UCSD-AML1 (cell line): ENCODE measurements at regions not wholly inside any gene's neighbourhood (a gene's known extent, or its start where the extent isn't known, plus 50 kb on each side); places are given as distances from the start of the nearest gene placed in this dataset.

Source experiments
- DNase-seq: peaks from one replicate; lab custom pipeline; 2025; ENCODE audit not compliant: unreplicated experiment; lab: John Stamatoyannopoulos, UW

DNA sequence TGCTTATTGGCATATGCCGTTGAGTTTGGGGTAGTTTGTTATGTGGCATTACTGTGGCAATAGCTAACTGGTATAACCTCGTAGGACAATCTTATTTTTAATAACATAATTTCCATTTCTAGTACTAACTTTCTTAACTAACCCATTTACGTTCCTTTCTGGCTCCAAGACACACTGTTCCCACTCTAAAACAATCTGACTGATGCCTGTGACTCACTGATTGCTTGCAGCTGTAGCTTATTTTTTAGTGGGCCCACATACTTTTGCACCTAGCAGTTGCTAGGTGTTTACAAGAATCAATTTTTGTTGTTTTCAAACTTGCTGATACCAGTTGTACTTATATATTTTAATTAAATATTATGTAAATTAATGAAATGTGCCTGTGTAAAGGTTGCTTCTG, 52.2 kb downstream of the FAT3 start:
- no peak for DNase-seq

DNA sequence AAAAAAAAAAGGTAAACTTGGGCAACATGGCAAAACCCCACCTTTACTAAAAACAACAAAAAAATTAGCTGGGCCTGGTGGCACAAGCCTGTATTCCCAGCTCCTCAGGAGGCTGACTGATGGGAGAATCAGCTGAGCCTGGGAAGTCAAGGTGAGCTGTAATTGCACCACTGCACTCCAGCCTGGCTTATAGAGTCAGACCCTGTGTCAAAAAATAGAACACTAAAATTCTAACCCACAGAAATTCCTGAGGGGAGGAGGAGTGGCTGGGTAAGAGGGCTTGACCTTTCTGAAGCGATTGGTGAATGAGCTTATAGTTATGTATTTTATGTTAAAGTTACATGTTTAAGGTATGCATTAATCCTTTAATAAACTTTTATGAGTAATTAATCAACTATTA, 53.3 kb downstream of the FAT3 start:
- no peak for DNase-seq

DNA sequence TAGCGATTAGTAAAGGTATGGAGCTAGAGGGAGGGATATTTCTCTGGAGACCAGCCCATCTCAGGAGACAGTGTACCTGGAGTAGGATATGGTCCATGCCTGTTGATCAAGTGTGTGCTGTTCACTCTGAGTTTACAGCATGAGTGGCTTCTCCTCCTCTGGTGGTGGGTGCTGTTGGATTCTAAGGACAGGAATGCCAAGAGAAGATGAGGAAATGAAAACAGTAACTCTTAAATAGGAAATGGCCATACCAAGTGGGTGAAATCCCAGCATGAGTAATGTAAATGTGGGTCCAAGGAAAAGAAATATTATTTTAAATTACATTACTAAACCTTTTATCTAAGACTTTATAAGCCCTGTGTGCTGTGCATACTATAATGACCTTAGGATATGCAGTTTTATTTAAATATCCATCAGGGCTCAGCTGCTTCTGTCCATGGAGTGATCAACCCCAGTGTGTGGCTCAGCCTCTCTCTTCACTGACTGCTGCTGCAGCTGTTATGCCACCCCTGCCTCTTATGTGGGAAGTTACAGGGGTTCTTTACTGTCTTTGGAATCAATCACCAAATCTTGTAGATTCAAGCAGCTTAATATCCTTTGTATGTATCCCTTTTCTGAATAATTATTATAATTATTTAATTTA, 54.3 kb downstream of the FAT3 start:
- DNase-seq, result no peak

DNA sequence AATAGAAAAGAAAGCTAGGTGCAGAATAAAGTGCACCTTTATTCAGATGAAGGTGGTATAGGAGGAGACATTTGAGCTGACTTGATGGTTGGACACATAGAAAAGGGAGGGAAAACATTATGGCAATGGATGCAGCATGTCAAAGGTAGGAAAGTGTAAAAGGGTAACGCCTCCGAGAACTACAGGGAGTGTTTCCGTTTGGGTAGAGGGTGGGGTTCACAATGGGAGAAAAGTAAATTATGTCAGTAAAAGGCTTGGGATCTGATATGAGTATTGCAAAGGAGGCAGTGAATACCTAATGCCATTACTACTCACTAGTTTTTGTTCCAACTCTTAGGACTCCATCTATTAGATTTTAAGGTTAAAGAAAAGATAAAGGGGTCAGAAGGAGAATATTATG, 59.5 kb downstream of the FAT3 start:
- DNase-seq, result no peak

- DNase-seq, result no peak
Measured at GRCh38 chr11:92284558-92284957, 59.9 kb downstream of the FAT3 start.

DNA sequence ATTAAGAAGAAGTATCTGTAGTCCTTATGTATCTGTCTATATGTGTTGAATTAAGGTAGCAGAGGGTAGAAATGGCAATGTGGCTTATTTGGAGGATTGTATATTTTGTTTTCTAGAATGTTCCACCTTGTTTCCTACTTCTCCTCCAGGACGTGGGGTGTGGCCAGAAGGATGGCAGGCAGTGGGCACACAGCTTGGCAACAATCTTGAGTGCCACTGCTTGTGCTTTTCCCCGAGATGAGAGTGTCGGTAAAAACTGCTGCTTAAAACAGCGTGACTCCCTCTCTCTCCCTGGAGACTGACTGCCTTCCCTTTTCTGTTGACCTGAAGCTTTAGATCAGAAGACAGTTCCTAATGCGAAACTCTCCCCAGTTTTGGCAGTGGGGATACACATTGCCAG, 61.2 kb downstream of the FAT3 start:
- DNase-seq, result no peak

DNA sequence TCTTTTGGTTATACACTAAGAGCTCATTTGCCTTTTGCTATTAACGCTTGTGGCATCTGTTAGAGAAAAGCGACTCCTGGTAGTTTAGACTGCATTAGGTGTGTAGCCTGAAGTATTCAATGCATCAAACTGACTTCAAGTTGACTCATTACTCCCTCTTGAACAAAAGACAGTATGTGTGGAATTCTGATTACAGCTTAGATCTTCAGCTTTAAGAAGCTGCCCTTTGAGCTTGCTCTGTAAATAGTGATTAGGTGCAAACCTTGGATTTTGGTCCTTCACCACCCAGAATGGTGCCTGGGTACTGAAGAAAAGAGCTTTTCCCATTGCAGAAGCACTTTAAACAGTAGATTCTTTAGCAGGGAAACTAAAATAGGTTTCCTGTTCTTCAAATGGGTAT, 62.1 kb downstream of the FAT3 start:
- DNase-seq, result no peak

- DNase-seq, result no peak
Measured at GRCh38 chr11:92295175-92296137, 70.8 kb downstream of the FAT3 start.

GRCh38 chr11:92296138-92296515, 71.5 kb downstream of the FAT3 start:
- DNase-seq, result no peak

- DNase-seq, result no peak
Measured at GRCh38 chr11:92297567-92298553, 73.2 kb downstream of the FAT3 start.

GRCh38 chr11:92300876-92301275, 76.3 kb downstream of the FAT3 start:
- no peak for DNase-seq

DNA sequence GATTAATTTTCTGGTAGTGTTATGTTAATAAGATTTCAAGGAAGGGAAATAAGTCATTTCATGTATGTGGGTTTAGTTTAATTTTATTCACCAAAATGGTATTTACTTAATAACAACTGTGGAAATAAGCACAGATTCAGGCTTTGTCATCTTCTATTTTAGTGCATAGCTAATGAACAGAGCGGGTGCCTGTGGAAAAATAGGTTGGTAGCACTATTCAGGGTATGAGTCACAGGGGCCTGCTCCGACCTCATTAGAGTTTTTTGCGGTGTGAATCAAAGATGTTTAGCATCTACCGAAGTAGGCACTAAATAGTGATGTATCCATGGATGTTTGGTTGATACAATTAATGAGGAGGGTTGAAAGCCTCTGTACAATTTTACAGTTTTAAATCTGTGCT, 78.2 kb downstream of the FAT3 start:
- DNase-seq, result no peak

- DNase-seq, result no peak
Measured at GRCh38 chr11:92304271-92304670, 79.7 kb downstream of the FAT3 start.

GRCh38 chr11:92306966-92307510, 82.4 kb downstream of the FAT3 start:
- DNase-seq, result no peak

DNA sequence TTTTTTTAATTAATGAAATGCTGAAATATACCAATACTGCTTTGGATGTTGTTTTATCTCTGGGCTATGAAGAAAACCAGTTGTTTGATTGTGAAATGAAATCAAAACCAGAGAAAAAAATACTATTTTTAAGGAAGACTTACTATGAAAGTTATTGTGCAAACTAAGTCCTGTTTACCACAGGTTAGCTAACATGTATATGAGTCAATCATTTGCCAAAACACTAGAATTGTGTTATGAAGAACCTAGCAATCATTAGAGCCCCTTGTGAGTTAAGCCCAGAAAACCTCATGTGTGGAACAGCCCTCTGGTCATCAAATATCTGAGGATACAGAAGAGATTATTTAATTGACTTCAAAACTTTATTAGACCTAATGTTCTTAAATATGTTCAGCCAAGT, 83.7 kb downstream of the FAT3 start:
- no peak for DNase-seq

- DNase-seq, result no peak
Measured at GRCh38 chr11:92311616-92312449, 87.2 kb downstream of the FAT3 start.

DNA sequence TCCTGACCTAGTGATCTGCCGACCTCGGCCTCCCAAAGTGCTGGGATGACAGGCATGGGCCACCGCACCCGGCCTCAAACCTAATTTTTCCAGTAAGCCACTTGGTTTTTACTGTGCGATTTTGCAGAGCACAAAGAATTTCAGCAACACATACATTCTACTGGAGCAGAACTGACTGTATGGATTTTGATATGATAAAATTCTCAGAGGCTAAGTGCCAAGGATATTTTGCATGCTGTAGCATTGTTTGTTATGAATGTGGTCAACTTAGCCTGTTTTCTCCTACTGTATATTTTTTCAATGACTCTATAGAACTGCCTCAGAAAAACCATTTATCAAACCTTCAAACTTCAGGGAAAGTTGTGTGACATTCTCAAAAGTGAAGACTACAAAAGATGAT, 89.2 kb downstream of the FAT3 start:
- no peak for DNase-seq

- DNase-seq, result no peak
Measured at GRCh38 chr11:92314499-92314898, 89.9 kb downstream of the FAT3 start.

DNA sequence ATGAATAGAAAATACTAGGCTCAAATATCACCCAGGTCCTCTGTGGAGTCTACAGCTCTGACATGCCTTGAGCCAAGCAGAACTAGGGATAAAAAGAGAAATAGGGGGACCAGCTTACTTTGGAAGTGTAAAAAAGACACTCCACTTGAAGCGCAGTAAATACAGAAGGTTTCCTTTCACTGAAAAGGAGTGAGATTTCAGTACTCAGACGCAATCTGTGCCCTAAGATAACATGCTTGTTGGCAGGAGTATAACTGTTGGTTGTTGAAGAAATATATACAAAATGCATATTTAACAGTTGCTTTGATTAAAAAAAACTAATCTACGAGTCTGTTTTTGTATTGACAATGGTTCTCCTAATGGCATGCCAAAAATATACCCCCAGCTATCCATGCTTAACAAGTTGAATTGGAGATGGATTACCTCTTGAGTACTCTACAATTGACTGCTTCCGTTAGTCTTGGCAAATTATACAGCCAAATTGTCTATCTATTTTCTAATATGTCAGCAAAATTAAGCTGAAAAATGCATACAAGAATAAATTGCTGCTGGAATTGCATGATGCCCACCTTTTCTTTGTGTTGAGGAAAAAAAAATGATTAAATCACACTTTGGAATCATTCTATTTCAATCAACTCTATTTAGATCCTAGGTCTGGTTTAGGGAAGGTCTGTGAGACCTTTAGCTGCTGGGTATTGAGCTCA, 91.6 kb downstream of the FAT3 start:
- DNase-seq, result no peak

DNA sequence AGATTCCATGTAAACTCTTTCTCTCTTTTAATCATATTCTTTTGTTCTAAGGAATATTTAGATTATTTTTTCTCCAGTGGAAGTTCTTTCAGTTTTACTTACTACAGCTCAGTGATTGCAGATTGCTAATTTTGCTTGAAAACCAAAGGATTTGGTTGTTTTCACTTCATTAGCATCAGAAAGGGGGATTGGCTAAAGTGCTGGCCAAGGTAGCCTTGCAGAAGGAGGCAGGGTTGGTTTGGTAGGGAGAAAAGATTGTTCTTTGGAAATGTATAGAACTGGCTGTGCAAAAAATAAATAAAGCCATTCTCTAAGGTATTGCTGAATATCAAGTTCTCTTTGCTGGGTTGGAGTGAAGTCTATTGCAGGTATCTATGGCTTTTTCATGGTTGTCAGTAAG, 92.6 kb downstream of the FAT3 start:
- no peak for DNase-seq
